ENCODE measurements at regions not wholly inside any gene's neighbourhood (a gene's known extent, or its start where the extent isn't known, plus 50 kb on each side); places are given as distances from the start of the nearest gene placed in this dataset.

DNA sequence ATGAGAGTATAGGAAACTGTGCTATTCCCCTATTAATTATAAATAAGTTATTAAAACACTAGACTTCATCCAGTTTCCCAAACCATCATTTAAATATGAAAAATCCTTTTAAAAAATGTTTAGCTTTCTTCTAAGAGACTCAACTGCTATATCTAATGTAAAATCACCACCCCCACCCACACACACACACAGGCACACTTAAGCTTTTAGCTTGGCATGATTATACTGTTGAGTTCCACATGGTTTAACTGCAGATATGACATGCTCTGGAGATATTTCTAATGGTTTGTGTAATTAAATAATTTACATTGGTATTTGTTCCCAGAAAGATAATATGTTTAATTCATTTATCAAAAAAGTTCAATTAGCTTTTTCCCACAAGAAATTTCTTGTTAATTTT, 1700.1 kb upstream of the SLC10A2 start:
- no peak for ATAC-seq (replicated peaks in 1 of 4)
- H3K4me1 ChIP-seq (ENCODE audit: control insufficient read depth in 1 of 2, extremely low read depth in 1 of 2, insufficient read depth in 2 of 2, low read length in 2 of 2) = peaks cover 4 to 8% of the 10 kb centered on the region in 2 experiments
- CTCF ChIA-PET = no interaction called here
- no peaks in the 10 kb centered on the region for H3K27me3 ChIP-seq (replicated peaks in 1 of 2; ENCODE audit: control insufficient read depth in 2 of 2, extremely low read depth in 1 of 2, insufficient read depth in 2 of 2, low read length in 1 of 2)
- H3K9me3 ChIP-seq = no peaks in the 10 kb centered on the region
- H3K36me3 Mint-ChIP-seq = no peaks in the 10 kb centered on the region
- H3K4me3 Mint-ChIP-seq = no peak overlapping the region
- peaks cover 0 to 7% (median 4%) of the 10 kb centered on the region in 3 donors for H3K4me1 Mint-ChIP-seq
- H3K27ac Mint-ChIP-seq = no peak overlapping the region
- no peak overlapping the region for H3K4me3 ChIP-seq (ENCODE audit: control insufficient read depth in 1 of 2, extremely low read depth in 1 of 2, low read length in 1 of 2)
- no peak overlapping the region for H3K27ac ChIP-seq (ENCODE audit: low read length)
- POLR2A ChIA-PET = interaction anchor here in 1 of 2 donors (0.7 kb wide), 1 partner anchor 60 kb away, joined by 3 read pairs; no protein-coding TSS in a partner anchor
- peaks cover 0 to 4% of the 10 kb centered on the region in 2 donors for H3K27me3 Mint-ChIP-seq
- H3K9me3 Mint-ChIP-seq = peaks cover 0 to 3% (median 0%) of the 10 kb centered on the region in 3 donors
- DNase-seq = no peak
- H3K36me3 ChIP-seq (ENCODE audit: control insufficient read depth in 2 of 2, extremely low read depth in 1 of 2, insufficient read depth in 1 of 2, low read length in 1 of 2) = no peaks in the 10 kb centered on the region

DNA sequence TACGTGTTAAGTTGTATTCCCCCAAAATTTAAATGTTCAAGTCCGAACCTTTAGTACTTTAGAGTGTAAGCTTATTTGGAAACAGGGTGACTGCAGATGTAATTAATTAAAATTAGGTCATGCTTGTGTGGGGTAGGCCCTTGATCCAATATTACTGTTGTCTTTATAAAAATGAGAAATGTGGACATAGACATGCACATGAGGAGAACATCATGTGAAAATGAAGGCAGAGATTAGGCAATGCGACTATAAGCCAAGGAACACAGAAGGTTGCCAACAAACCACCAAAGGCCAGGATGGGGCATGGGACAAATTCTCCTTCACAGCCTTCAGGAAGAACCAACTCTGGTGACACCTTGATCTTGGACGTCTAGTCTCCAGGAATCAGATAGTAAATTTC, 1698.4 kb upstream of the SLC10A2 start:
- DNase-seq (no peak), ATAC-seq (replicated peaks in 1 of 4) (no peak)
- Mint-ChIP-seq H3K9me3 (peaks cover 0 to 3% (median 0%) of the 10 kb centered on the region in 3 donors), H3K27me3 (peaks cover 0 to under 1% of the 10 kb centered on the region in 2 donors), H3K36me3 (no peaks in the 10 kb centered on the region), H3K4me3 (no peak overlapping the region), H3K27ac (no peak overlapping the region), H3K4me1 (peaks cover 0 to 3% (median under 1%) of the 10 kb centered on the region in 3 donors)
- H3K27ac ChIP-seq (ENCODE audit: low read length) = no peak overlapping the region
- WGBS (ENCODE audit: insufficient coverage) = no CpG with 5 or more reads among the region's 4 CpGs
- POLR2A ChIA-PET = no interaction called here
- CTCF ChIA-PET = no interaction called here
- no peaks in the 10 kb centered on the region for H3K27me3 ChIP-seq (replicated peaks in 1 of 2; ENCODE audit: control insufficient read depth in 2 of 2, extremely low read depth in 1 of 2, insufficient read depth in 2 of 2, low read length in 1 of 2)
- H3K36me3 ChIP-seq (ENCODE audit: control insufficient read depth in 2 of 2, extremely low read depth in 1 of 2, insufficient read depth in 1 of 2, low read length in 1 of 2) = no peaks in the 10 kb centered on the region
- no peaks in the 10 kb centered on the region for H3K9me3 ChIP-seq
- peaks cover 2 to 8% of the 10 kb centered on the region in 2 experiments for H3K4me1 ChIP-seq (ENCODE audit: control insufficient read depth in 1 of 2, extremely low read depth in 1 of 2, insufficient read depth in 2 of 2, low read length in 2 of 2)
- no peak overlapping the region for H3K4me3 ChIP-seq (ENCODE audit: control insufficient read depth in 1 of 2, extremely low read depth in 1 of 2, low read length in 1 of 2)

DNA sequence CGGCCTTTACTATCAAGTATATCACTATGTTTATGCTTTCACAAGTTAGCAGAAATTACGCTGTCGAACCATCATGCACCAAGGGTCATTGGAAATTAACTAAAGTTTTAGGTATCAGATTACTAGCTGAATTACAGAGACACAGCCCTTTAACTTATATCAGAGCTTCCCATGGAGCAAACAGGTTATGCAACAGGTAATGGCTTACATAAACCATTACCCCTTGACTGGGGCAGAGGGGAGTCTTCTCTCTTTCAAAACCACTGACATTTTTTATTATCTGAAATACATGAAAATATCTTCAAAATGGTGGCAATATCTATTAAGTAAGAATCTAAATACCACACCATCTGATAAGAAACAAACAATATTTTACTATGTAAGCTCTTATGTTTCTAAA, 1692.9 kb upstream of the SLC10A2 start:
- POLR2A ChIA-PET = no interaction called here
- no peak overlapping the region for H3K4me3 ChIP-seq (ENCODE audit: control insufficient read depth in 1 of 2, extremely low read depth in 1 of 2, low read length in 1 of 2)
- no peaks in the 10 kb centered on the region for H3K9me3 ChIP-seq
- no peaks in the 10 kb centered on the region for H3K36me3 Mint-ChIP-seq
- H3K9me3 Mint-ChIP-seq = peaks cover 0 to under 1% (median 0%) of the 10 kb centered on the region in 3 donors
- H3K4me3 Mint-ChIP-seq = no peak overlapping the region
- no peak overlapping the region for H3K27ac ChIP-seq (ENCODE audit: low read length)
- no CpG with 5 or more reads among the region's 3 CpGs for WGBS (ENCODE audit: insufficient coverage)
- no peaks in the 10 kb centered on the region for H3K27me3 Mint-ChIP-seq
- H3K4me1 ChIP-seq (ENCODE audit: control insufficient read depth in 1 of 2, extremely low read depth in 1 of 2, insufficient read depth in 2 of 2, low read length in 2 of 2) = no peaks in the 10 kb centered on the region
- no peaks in the 10 kb centered on the region for H3K36me3 ChIP-seq (ENCODE audit: control insufficient read depth in 2 of 2, extremely low read depth in 1 of 2, insufficient read depth in 1 of 2, low read length in 1 of 2)
- DNase-seq (no peak), ATAC-seq (replicated peaks in 1 of 4) (no peak)
- no peaks in the 10 kb centered on the region for H3K4me1 Mint-ChIP-seq
- CTCF ChIA-PET = no interaction called here
- H3K27me3 ChIP-seq (replicated peaks in 1 of 2; ENCODE audit: control insufficient read depth in 2 of 2, extremely low read depth in 1 of 2, insufficient read depth in 2 of 2, low read length in 1 of 2) = no peaks in the 10 kb centered on the region
- H3K27ac Mint-ChIP-seq = no peak overlapping the region

DNA sequence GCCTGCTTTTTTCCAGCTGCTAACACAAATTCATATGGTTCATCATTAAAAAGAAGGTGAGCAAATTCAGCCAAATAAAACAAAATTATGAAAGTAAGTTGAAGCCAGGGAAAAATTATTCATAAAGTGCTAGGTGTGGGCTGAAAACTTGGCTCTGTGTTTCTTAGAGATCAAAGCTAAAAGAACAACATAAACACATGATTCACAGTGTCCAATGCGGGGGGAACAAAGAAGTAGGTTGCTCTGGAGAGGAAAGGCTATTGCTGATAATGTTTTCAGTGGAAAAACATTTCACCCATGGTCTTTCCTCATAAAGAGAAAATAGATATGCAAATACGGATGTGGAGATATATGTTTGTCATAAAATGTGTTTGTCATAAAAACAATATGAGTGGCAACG, 1691.5 kb upstream of the SLC10A2 start:
- Histone ChIP-seq H3K9me3 (no peaks in the 10 kb centered on the region), H3K4me3 (ENCODE audit: control insufficient read depth in 1 of 2, extremely low read depth in 1 of 2, low read length in 1 of 2) (no peak overlapping the region), H3K27ac (ENCODE audit: low read length) (no peak overlapping the region), H3K4me1 (ENCODE audit: control insufficient read depth in 1 of 2, extremely low read depth in 1 of 2, insufficient read depth in 2 of 2, low read length in 2 of 2) (no peaks in the 10 kb centered on the region), H3K27me3 (replicated peaks in 1 of 2; ENCODE audit: control insufficient read depth in 2 of 2, extremely low read depth in 1 of 2, insufficient read depth in 2 of 2, low read length in 1 of 2) (no peaks in the 10 kb centered on the region), H3K36me3 (ENCODE audit: control insufficient read depth in 2 of 2, extremely low read depth in 1 of 2, insufficient read depth in 1 of 2, low read length in 1 of 2) (no peaks in the 10 kb centered on the region)
- Mint-ChIP-seq H3K4me1 (no peaks in the 10 kb centered on the region), H3K4me3 (no peak overlapping the region), H3K36me3 (no peaks in the 10 kb centered on the region), H3K27ac (no peak overlapping the region), H3K9me3 (no peaks in the 10 kb centered on the region), H3K27me3 (no peaks in the 10 kb centered on the region)
- ChIA-PET CTCF (no interaction called here), POLR2A (no interaction called here)
- DNase-seq = no peak
- no peak for ATAC-seq (replicated peaks in 1 of 4)
- no CpG with 5 or more reads among the region's 3 CpGs for WGBS (ENCODE audit: insufficient coverage)

DNA sequence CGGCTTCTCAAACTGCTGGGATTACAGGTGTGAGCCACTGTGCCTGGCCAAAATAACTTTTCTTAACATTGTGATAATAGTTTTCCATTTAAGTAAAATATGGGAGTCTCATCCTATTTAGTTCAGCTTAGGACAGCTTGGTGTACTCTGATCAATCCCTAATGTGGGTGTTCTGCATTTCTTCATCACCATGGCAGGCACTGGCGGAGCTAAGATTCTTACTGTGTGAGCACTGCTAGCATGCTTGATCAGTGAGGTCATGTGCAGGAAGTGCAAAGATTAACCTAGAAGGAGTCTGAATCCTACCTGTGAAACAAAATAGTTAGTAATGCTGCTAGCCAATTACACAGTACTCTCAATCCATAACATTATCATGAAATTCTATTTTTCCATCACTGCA, 1684.2 kb upstream of the SLC10A2 start:
- ChIA-PET POLR2A (no interaction called here), CTCF (no interaction called here)
- DNase-seq (no peak), ATAC-seq (replicated peaks in 1 of 4) (no peak)
- Mint-ChIP-seq H3K4me3 (no peak overlapping the region), H3K27ac (no peak overlapping the region), H3K36me3 (no peaks in the 10 kb centered on the region), H3K9me3 (no peaks in the 10 kb centered on the region), H3K4me1 (no peaks in the 10 kb centered on the region), H3K27me3 (no peaks in the 10 kb centered on the region)
- H3K4me1 ChIP-seq (ENCODE audit: control insufficient read depth in 1 of 2, extremely low read depth in 1 of 2, insufficient read depth in 2 of 2, low read length in 2 of 2) = no peaks in the 10 kb centered on the region
- no peaks in the 10 kb centered on the region for H3K9me3 ChIP-seq
- no peaks in the 10 kb centered on the region for H3K36me3 ChIP-seq (ENCODE audit: control insufficient read depth in 2 of 2, extremely low read depth in 1 of 2, insufficient read depth in 1 of 2, low read length in 1 of 2)
- H3K4me3 ChIP-seq (ENCODE audit: control insufficient read depth in 1 of 2, extremely low read depth in 1 of 2, low read length in 1 of 2) = no peak overlapping the region
- H3K27me3 ChIP-seq (replicated peaks in 1 of 2; ENCODE audit: control insufficient read depth in 2 of 2, extremely low read depth in 1 of 2, insufficient read depth in 2 of 2, low read length in 1 of 2) = no peaks in the 10 kb centered on the region
- H3K27ac ChIP-seq (ENCODE audit: low read length) = no peak overlapping the region
- no CpG with 5 or more reads among the region's 2 CpGs for WGBS (ENCODE audit: insufficient coverage)

DNA sequence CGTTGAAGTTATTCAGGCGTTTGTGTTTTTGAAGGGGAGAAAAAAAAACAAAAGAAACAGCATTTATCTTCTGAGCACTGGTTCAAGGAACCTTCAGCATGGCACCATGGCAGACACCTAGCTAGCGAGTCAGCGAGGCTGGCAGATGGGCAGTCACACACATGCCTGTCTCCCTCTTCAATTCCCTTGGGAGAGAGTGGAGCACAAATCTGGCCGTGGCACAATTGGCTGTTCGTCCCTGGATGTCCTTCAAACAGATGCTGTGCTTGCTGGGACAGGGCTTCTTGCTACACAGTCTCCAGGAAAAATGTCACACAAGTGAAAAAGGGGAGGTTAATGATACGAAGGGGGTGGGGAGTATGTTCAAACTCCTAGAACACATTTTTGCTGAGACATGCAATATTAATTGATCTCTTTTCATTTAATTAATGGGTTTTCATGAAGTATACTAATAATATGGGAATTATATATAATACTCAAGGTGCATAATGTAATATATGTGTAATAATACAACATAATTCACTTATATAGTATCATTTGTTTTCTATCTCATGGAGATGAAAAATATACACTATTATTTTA, 1674.5 kb upstream of the SLC10A2 start:
- ChIA-PET CTCF (no interaction called here), POLR2A (no interaction called here)

DNA sequence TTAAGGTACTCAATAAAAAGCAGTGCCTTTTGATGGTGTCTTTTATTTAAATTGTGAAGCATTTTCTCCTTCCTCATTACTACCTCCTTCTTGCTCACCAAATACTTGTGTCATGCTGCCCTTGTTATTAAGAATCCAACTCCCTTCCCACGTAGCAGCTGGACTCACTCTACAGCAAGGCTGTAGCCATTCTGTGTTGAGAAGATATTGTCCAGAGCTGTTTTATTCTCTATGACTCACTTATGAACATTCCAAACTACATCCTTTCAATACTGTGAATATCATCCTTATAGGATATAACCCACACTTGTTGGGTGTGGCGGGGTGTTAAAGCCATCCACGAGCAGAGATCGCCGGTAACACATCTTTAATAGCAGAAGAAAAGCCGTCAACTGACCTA, 1671.5 kb upstream of the SLC10A2 start:
- no peaks in the 10 kb centered on the region for H3K36me3 Mint-ChIP-seq
- Histone ChIP-seq H3K9me3 (no peaks in the 10 kb centered on the region), H3K27ac (ENCODE audit: low read length) (no peak overlapping the region), H3K4me1 (ENCODE audit: control insufficient read depth in 1 of 2, extremely low read depth in 1 of 2, insufficient read depth in 2 of 2, low read length in 2 of 2) (no peaks in the 10 kb centered on the region), H3K36me3 (ENCODE audit: control insufficient read depth in 2 of 2, extremely low read depth in 1 of 2, insufficient read depth in 1 of 2, low read length in 1 of 2) (no peaks in the 10 kb centered on the region), H3K27me3 (replicated peaks in 1 of 2; ENCODE audit: control insufficient read depth in 2 of 2, extremely low read depth in 1 of 2, insufficient read depth in 2 of 2, low read length in 1 of 2) (no peaks in the 10 kb centered on the region), H3K4me3 (ENCODE audit: control insufficient read depth in 1 of 2, extremely low read depth in 1 of 2, low read length in 1 of 2) (no peak overlapping the region)
- H3K4me3 Mint-ChIP-seq = no peak overlapping the region
- DNase-seq (no peak), ATAC-seq (replicated peaks in 1 of 4) (no peak)
- peaks cover 0 to 3% of the 10 kb centered on the region in 2 donors for H3K27me3 Mint-ChIP-seq
- H3K9me3 Mint-ChIP-seq = no peaks in the 10 kb centered on the region
- 77% methylated on average over 5 of the region's 6 CpGs for WGBS (ENCODE audit: insufficient coverage)
- CTCF ChIA-PET = no interaction called here
- POLR2A ChIA-PET = no interaction called here
- H3K27ac Mint-ChIP-seq = no peak overlapping the region
- no peaks in the 10 kb centered on the region for H3K4me1 Mint-ChIP-seq

More for the DNA sequence above, 1674.5 kb upstream of the SLC10A2 start:
- Histone ChIP-seq H3K27me3 (replicated peaks in 1 of 2; ENCODE audit: control insufficient read depth in 2 of 2, extremely low read depth in 1 of 2, insufficient read depth in 2 of 2, low read length in 1 of 2) (no peaks in the 10 kb centered on the region), H3K9me3 (no peaks in the 10 kb centered on the region), H3K4me1 (ENCODE audit: control insufficient read depth in 1 of 2, extremely low read depth in 1 of 2, insufficient read depth in 2 of 2, low read length in 2 of 2) (no peaks in the 10 kb centered on the region), H3K4me3 (ENCODE audit: control insufficient read depth in 1 of 2, extremely low read depth in 1 of 2, low read length in 1 of 2) (no peak overlapping the region), H3K27ac (ENCODE audit: low read length) (no peak overlapping the region), H3K36me3 (ENCODE audit: control insufficient read depth in 2 of 2, extremely low read depth in 1 of 2, insufficient read depth in 1 of 2, low read length in 1 of 2) (no peaks in the 10 kb centered on the region)
- Mint-ChIP-seq H3K27me3 (peaks cover 0 to 3% of the 10 kb centered on the region in 2 donors), H3K27ac (no peak overlapping the region), H3K36me3 (no peaks in the 10 kb centered on the region), H3K4me1 (no peaks in the 10 kb centered on the region), H3K4me3 (no peak overlapping the region), H3K9me3 (no peaks in the 10 kb centered on the region)
- no peak for ATAC-seq (replicated peaks in 1 of 4)
- WGBS (ENCODE audit: insufficient coverage) = 80% methylated on average over 4 of the region's 7 CpGs
- DNase-seq = no peak
